Tibial nerve (tissue), 4 donors: ENCODE measurements at regions not wholly inside any gene's neighbourhood (a gene's known extent, or its start where the extent isn't known, plus 50 kb on each side); places are given as distances from the start of the nearest gene placed in this dataset.

ENCODE experiments used
- CTCF ChIP-seq, 5 experiments: fragments of 200-600 bp in 3 of 5; fragments of 450-650 bp in 2 of 5; sonication (generic) in 3 of 5; IDR thresholded peaks; one replicate each; pipeline ENCODE4 v1.5.1; 2016 to 2019; ENCODE audit warnings: antibody characterized with exemption in 5 of 5, mild to moderate bottlenecking in 3 of 5, moderate library complexity in 2 of 5
- EP300 ChIP-seq, 2 donors: sonication (generic); formaldehyde crosslinking; IDR thresholded peaks; one replicate each; pipeline ENCODE4 v1.6.1; 2017; ENCODE audit warnings: antibody characterized with exemption in 2 of 2, mild to moderate bottlenecking in 1 of 2
- POLR2A ChIP-seq, 2 donors: fragments of 450-650 bp; IDR thresholded peaks; one replicate each; pipeline ENCODE4 v1.6.1; 2017; ENCODE audit warnings: antibody characterized with exemption in 2 of 2, mild to moderate bottlenecking in 2 of 2, moderate library complexity in 2 of 2

GRCh38 chr13:30837227-30838159 lies 68.6 kb upstream of the MEDAG start:
- TF ChIP-seq CTCF (IDR thresholded peaks at IDR 0.05): no peak
- no peak for TF ChIP-seq POLR2A (IDR thresholded peaks at IDR 0.05)
- no peak for TF ChIP-seq EP300 (IDR thresholded peaks at IDR 0.05)
